ENCODE measurements at regions not wholly inside any gene's neighbourhood (a gene's known extent, or its start where the extent isn't known, plus 50 kb on each side); places are given as distances from the start of the nearest gene placed in this dataset.

GRCh38 chr18:51821610-51822009 lies 518.4 kb upstream of the DCC start:
- DNase-seq (ENCODE audit: low read depth, low spot score) = no peak

GRCh38 chr18:51824746-51825145 lies 515.3 kb upstream of the DCC start:
- no peak for DNase-seq (ENCODE audit: low read depth, low spot score)

GRCh38 chr18:51833850-51834249 lies 506.1 kb upstream of the DCC start:
- DNase-seq (ENCODE audit: low read depth, low spot score) = no peak

- DNase-seq (ENCODE audit: low read depth, low spot score) = no peak
These were observed 491.3 kb upstream of the DCC start for GRCh38 chr18:51848702-51849101.

GRCh38 chr18:51852681-51853080 lies 487.3 kb upstream of the DCC start:
- no peak for DNase-seq (ENCODE audit: low read depth, low spot score)

GRCh38 chr18:51857989-51858388 lies 482.0 kb upstream of the DCC start:
- DNase-seq (ENCODE audit: low read depth, low spot score) = no peak

GRCh38 chr18:51861046-51861445 lies 479.0 kb upstream of the DCC start:
- no peak for DNase-seq (ENCODE audit: low read depth, low spot score)

- DNase-seq (ENCODE audit: low read depth, low spot score) = no peak
These were observed 477.8 kb upstream of the DCC start for GRCh38 chr18:51862051-51862715.

GRCh38 chr18:51864219-51864965 lies 475.6 kb upstream of the DCC start:
- no peak for DNase-seq (ENCODE audit: low read depth, low spot score)

GRCh38 chr18:51865538-51865937 lies 474.5 kb upstream of the DCC start:
- no peak for DNase-seq (ENCODE audit: low read depth, low spot score)

- no peak for DNase-seq (ENCODE audit: low read depth, low spot score)
These were observed 472.2 kb upstream of the DCC start for GRCh38 chr18:51867767-51868166.

- no peak for DNase-seq (ENCODE audit: low read depth, low spot score)
These were observed 461.3 kb upstream of the DCC start for GRCh38 chr18:51878724-51879123.

GRCh38 chr18:51879329-51879728 lies 460.7 kb upstream of the DCC start:
- DNase-seq (ENCODE audit: low read depth, low spot score) = no peak

GRCh38 chr18:51881394-51881793 lies 458.6 kb upstream of the DCC start:
- DNase-seq (ENCODE audit: low read depth, low spot score) = no peak

GRCh38 chr18:51884039-51884438 lies 456.0 kb upstream of the DCC start:
- DNase-seq (ENCODE audit: low read depth, low spot score) = no peak

GRCh38 chr18:51890762-51891161 lies 449.2 kb upstream of the DCC start:
- no peak for DNase-seq (ENCODE audit: low read depth, low spot score)

GRCh38 chr18:51891876-51892275 lies 448.1 kb upstream of the DCC start:
- DNase-seq (ENCODE audit: low read depth, low spot score) = no peak

- no peak for DNase-seq (ENCODE audit: low read depth, low spot score)
These were observed 442.1 kb upstream of the DCC start for GRCh38 chr18:51897884-51898283.

GRCh38 chr18:51907687-51908597 lies 432.1 kb upstream of the DCC start:
- DNase-seq (ENCODE audit: low read depth, low spot score) = no peak

GRCh38 chr18:51908598-51908944 lies 431.4 kb upstream of the DCC start:
- no peak for DNase-seq (ENCODE audit: low read depth, low spot score)

GRCh38 chr18:51911584-51911983 lies 428.4 kb upstream of the DCC start:
- no peak for DNase-seq (ENCODE audit: low read depth, low spot score)

GRCh38 chr18:51912381-51912780 lies 427.6 kb upstream of the DCC start:
- no peak for DNase-seq (ENCODE audit: low read depth, low spot score)

Data from iPS DF 19.7 (cell line).